GM18505 (cell line): ENCODE measurements at regions not wholly inside any gene's neighbourhood (a gene's known extent, or its start where the extent isn't known, plus 50 kb on each side); places are given as distances from the start of the nearest gene placed in this dataset.

Experiments used
- ATAC-seq: cut with Tn5 transposase; IDR thresholded peaks from one replicate; pipeline ENCODE4 v1.9.1; 2021; ENCODE audit not compliant: unreplicated experiment
- POLR2A ChIP-seq: IDR thresholded peaks from 4 replicates; pipeline ENCODE4 v1.6.1; 2011; ENCODE audit warnings: borderline replicate concordance; ENCODE audit not compliant: insufficient read depth, insufficient read length; ENCODE audit errors: extremely low read depth

- no peak for ATAC-seq
- no peak for TF ChIP-seq POLR2A
Measured at GRCh38 chr6:144652292-144652891, 367.3 kb downstream of the UTRN start.

GRCh38 chr6:144653885-144654505, 368.9 kb downstream of the UTRN start:
- no peak for TF ChIP-seq POLR2A
- peak; percentile 92 for ATAC-seq

- TF ChIP-seq POLR2A, result no peak
- peak; percentile 14 for ATAC-seq
Measured at GRCh38 chr6:144654506-144654905, 369.4 kb downstream of the UTRN start.

GRCh38 chr6:144655376-144655775, 370.2 kb downstream of the UTRN start:
- TF ChIP-seq POLR2A, result no peak
- ATAC-seq, result no peak

- no peak for TF ChIP-seq POLR2A
- ATAC-seq, result no peak
Measured at GRCh38 chr6:144657691-144658090, 372.6 kb downstream of the UTRN start.

- peak; percentile 75 for ATAC-seq
Measured at GRCh38 chr6:144659202-144660182, 374.4 kb downstream of the UTRN start.

GRCh38 chr6:144660561-144661115, 375.5 kb downstream of the UTRN start:
- no peak for TF ChIP-seq POLR2A
- ATAC-seq, result no peak

More at GRCh38 chr6:144659202-144660182, 374.4 kb downstream of the UTRN start:
- no peak for TF ChIP-seq POLR2A

- no peak for TF ChIP-seq POLR2A
- no peak for ATAC-seq
Measured at GRCh38 chr6:144661116-144661806, 376.1 kb downstream of the UTRN start.

- TF ChIP-seq POLR2A, result no peak
- ATAC-seq, result no peak
Measured at GRCh38 chr6:144662812-144663365, 377.8 kb downstream of the UTRN start.

GRCh38 chr6:144664281-144664680, 379.1 kb downstream of the UTRN start:
- no peak for TF ChIP-seq POLR2A
- no peak for ATAC-seq

GRCh38 chr6:144664947-144665346, 379.8 kb downstream of the UTRN start:
- ATAC-seq, result no peak
- no peak for TF ChIP-seq POLR2A

- ATAC-seq, result no peak
- TF ChIP-seq POLR2A, result no peak
Measured at GRCh38 chr6:144665932-144666450, 380.9 kb downstream of the UTRN start.

GRCh38 chr6:144666781-144667180, 381.6 kb downstream of the UTRN start:
- ATAC-seq, result no peak
- no peak for TF ChIP-seq POLR2A
